HUDEP-2 (cell line): ENCODE measurements at regions not wholly inside any gene's neighbourhood (a gene's known extent, or its start where the extent isn't known, plus 50 kb on each side); places are given as distances from the start of the nearest gene placed in this dataset.
"Not testable (repeated sequence)": the region's sequence is repeated elsewhere in the genome, so short reads cannot be mapped to it uniquely, and the experiment has no call there.

ENCODE experiments used
- DNase-seq, 76 experiments: peaks; one replicate each; lab custom pipeline; 2025; ENCODE audit not compliant: unreplicated experiment in 76 of 76; lab: John Stamatoyannopoulos, UW

- no peak for DNase-seq
These were observed 71.7 kb upstream of the CSNK1A1L start for GRCh38 chr13:37177125-37177524.

- no peak for DNase-seq
These were observed 70.5 kb upstream of the CSNK1A1L start for GRCh38 chr13:37175996-37176395.

GRCh38 chr13:37173214-37173613, 67.8 kb upstream of the CSNK1A1L start:
- no peak for DNase-seq

GRCh38 chr13:37172226-37172625, 66.8 kb upstream of the CSNK1A1L start:
- not testable (repeated sequence) for DNase-seq

- DNase-seq: no peak
These were observed 63.5 kb upstream of the CSNK1A1L start for GRCh38 chr13:37168926-37169325.

GRCh38 chr13:37168151-37168550, 62.7 kb upstream of the CSNK1A1L start:
- DNase-seq: no peak

DNA sequence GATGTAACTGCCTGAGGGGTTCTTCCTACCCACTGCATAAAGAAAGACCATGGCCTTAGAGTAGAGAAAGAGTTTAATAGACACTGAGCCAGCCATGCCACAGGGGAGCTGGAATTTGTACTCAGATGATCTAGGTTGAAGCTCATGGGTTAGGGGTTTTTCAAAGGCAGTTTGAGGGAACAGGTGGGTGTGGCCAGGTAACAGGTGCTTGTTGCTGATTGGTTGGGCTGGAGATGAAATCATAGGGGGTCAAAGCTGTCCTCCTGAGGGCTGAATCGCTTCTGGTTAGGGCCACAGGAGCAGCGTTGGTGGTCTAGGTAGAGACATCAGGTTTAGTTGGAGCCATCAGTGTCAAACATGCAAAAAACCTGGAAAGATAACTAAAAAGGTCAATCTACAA, 59.2 kb upstream of the CSNK1A1L start:
- DNase-seq: no peak

DNA sequence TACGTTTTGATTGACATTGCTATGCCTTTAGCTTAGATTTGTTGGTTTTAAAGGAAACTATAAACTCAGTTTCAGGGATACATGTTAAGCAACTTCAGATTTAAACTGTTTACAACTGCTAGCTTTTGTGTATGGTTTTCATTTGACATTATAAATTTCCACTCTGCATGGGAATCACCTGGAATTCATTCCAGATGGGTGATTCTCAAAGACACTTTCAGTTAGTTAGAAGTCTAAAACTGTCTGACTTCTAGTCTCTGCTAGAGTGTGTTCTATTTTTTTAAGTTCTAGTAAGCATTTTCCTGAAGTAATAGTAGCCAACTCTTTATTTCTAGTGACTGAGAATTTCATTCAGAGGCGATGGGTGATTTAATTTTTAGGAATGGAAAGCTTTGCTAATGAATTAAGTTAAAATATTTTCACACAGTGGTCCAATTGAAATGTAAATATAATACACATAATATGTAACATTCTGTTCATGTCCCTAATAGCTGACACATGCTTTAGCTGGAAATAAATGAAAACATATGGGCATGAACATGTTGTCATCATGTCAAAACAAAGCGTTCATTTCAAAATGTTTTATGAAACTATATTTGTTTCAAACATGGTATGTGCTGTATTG, 58.3 kb upstream of the CSNK1A1L start:
- DNase-seq: no peak

DNA sequence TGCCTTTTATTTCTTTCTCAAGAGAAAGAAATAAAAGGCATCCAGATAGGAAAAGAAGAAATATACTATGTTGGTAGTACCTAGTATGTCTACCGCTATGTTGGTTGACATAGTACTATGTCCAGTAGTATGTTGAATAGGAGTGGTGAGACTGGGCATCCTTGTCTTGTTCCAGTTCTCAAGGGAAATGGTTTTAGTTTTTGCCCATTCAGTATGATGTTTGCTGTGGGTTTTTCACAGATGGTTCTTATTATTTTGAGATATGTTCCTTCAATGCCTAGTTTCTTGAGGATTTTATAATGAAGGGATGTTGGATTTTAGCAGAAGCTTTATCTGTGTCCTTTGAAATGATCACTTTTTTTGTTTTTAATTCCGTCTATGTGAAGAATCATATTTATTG, 53.0 kb upstream of the CSNK1A1L start:
- no peak for DNase-seq

DNA sequence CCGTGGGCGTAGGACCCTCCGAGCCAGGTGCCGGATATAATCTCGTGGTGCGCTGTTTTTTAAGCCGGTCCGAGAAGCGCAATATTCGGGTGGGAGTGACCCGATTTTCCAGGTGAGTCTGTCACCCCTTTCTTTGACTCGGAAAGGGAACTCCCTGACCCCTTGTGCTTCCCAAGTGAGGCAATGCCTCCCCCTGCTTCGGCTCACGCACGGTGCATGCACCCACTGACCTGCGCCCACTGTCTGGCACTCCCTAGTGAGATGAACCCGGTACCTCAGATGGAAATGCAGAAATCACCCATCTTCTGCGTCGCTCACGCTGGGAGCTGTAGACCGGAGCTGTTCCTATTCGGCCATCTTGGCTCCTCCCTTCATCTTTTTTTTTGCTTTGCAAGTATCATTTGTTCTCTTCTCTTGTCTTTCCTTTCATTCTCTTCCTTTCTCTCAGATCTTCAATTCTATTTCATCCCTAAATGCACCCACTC, 50.2 kb upstream of the CSNK1A1L start:
- not testable (repeated sequence) for DNase-seq
